Astrocyte (in vitro differentiated cells and primary cell): ENCODE measurements at regions not wholly inside any gene's neighbourhood (a gene's known extent, or its start where the extent isn't known, plus 50 kb on each side); places are given as distances from the start of the nearest gene placed in this dataset.

ENCODE experiments used
- DNase-seq: peaks from one replicate; pipeline ENCODE4 v3.0.0-alpha.2; 2010; ENCODE audit warnings: low read depth
- FAIRE-seq: peaks from 2 replicates; lab custom pipeline; 2011; peaks lifted over from hg19 to GRCh38; lab: Jason Lieb, UNC
- H2AFZ ChIP-seq: 2 replicates; pipeline ENCODE4 v1.6.0; 2012; ENCODE audit warnings: low read depth, low read length, inconsistent platforms
- H3K27ac ChIP-seq: 2 replicates; pipeline ENCODE4 v1.5.1; 2011; ENCODE audit warnings: low read depth, low read length, inconsistent platforms
- H3K27me3 ChIP-seq: 2 replicates; pipeline ENCODE4 v1.6.0; 2011; ENCODE audit warnings: low read length, inconsistent platforms; ENCODE audit not compliant: insufficient read depth
- H3K36me3 ChIP-seq: 2 replicates; pipeline ENCODE4 v1.5.1; 2011; ENCODE audit warnings: low read length, inconsistent platforms; ENCODE audit not compliant: insufficient read depth
- H3K4me1 ChIP-seq: 2 replicates; pipeline ENCODE4 v1.5.1; 2011; ENCODE audit warnings: low read length, inconsistent platforms; ENCODE audit not compliant: insufficient read depth
- H3K4me2 ChIP-seq: 2 replicates; pipeline ENCODE4 v1.6.0; 2012; ENCODE audit warnings: low read length, inconsistent platforms
- H3K4me3 ChIP-seq: 2 replicates; pipeline ENCODE4 v1.5.1; 2011; ENCODE audit warnings: low read depth, mild to moderate bottlenecking, low read length, inconsistent platforms; ENCODE audit not compliant: insufficient read depth
- H3K79me2 ChIP-seq: 2 replicates; pipeline ENCODE4 v1.6.0; 2012; ENCODE audit warnings: mild to moderate bottlenecking, low read length, inconsistent platforms; ENCODE audit not compliant: insufficient read depth
- H3K9ac ChIP-seq: 2 replicates; pipeline ENCODE4 v1.6.0; 2012; ENCODE audit warnings: mild to moderate bottlenecking, low read length, inconsistent platforms
- H3K9me3 ChIP-seq: 2 replicates; pipeline ENCODE4 v1.5.1; 2012; ENCODE audit warnings: low read depth, mild to moderate bottlenecking, low read length, inconsistent platforms; ENCODE audit not compliant: insufficient read depth
- H4K20me1 ChIP-seq: 2 replicates; pipeline ENCODE4 v1.6.0; 2012; ENCODE audit warnings: low read length, inconsistent platforms; ENCODE audit not compliant: insufficient read depth
- H3K27ac Mint-ChIP-seq: one replicate; pipeline ENCODE4 v1.8.0; 2021; ENCODE audit warnings: mild to moderate bottlenecking, mixed read lengths; ENCODE audit not compliant: unreplicated experiment
- H3K27me3 Mint-ChIP-seq: one replicate; pipeline ENCODE4 v1.8.0; 2021; ENCODE audit warnings: low read depth, mixed read lengths; ENCODE audit not compliant: unreplicated experiment
- H3K36me3 Mint-ChIP-seq: one replicate; pipeline ENCODE4 v1.8.0; 2021; ENCODE audit warnings: low read depth, mixed read lengths; ENCODE audit not compliant: unreplicated experiment
- H3K4me1 Mint-ChIP-seq: one replicate; pipeline ENCODE4 v1.8.0; 2021; ENCODE audit warnings: low read depth, mixed read lengths; ENCODE audit not compliant: unreplicated experiment
- H3K4me3 Mint-ChIP-seq: one replicate; pipeline ENCODE4 v1.8.0; 2021; ENCODE audit warnings: mild to moderate bottlenecking, moderate library complexity, mixed read lengths; ENCODE audit not compliant: unreplicated experiment
- H3K9me3 Mint-ChIP-seq: one replicate; pipeline ENCODE4 v1.8.0; 2021; ENCODE audit warnings: mild to moderate bottlenecking, mixed read lengths; ENCODE audit not compliant: unreplicated experiment
- EZH2 ChIP-seq: IDR thresholded peaks from 2 replicates; pipeline ENCODE4 v1.6.1; 2012; ENCODE audit warnings: mild to moderate bottlenecking, low read length, inconsistent platforms; ENCODE audit not compliant: insufficient read depth
- TF ChIP-seq, protein P1 (sequence below): IDR thresholded peaks from 2 replicates; pipeline ENCODE4 v1.5.1; 2011; ENCODE audit warnings: low read depth, mild to moderate bottlenecking, inconsistent platforms, low read length, moderate library complexity; ENCODE audit not compliant: insufficient read depth

DNA sequence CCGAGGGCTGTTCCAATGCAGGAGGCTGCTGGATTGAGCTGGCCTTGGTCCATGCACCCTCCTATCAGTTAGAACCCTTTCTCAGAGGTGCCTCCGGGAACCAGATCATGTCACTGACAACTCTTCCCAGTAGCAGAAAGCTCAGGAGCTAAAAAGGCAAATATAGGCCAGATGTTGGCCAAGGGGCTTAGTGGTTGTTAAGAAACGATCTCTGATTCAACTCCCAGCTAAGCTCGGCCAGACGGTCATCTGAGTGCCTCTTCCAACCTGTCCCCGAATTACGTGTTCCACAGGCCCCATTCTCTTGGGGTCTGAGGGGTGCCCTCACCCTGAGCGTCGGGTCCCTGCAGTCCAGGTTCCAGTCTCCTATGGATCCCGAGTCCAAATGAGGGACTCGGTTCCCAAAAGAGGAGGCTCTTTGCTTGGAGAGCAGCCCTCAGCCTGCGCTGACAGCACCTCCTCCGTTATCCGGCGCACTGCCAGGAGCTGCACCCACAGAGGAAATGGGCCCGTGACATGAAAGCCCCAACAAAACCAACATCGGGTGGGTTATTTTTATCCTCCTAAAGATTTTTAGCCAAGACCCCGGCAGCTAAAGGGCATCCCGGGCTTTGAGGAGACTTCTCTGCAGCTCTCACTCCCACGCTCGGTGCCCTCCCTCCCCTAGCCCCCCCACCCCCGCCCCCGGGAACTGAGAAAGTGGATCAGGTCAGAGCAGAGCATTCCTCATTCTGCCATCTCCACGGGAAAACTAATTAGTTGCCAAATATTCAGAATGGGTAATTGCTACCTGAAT lies 106.6 kb upstream of the ID2 start:
- no peak overlapping the region for H3K4me3 ChIP-seq
- H3K27me3 Mint-ChIP-seq = peaks cover 22% of the 10 kb centered on the region
- no peaks in the 10 kb centered on the region for H3K79me2 ChIP-seq
- no peak overlapping the region for H3K27ac ChIP-seq
- DNase-seq (peak; percentile 20), FAIRE-seq (no peak)
- H3K36me3 ChIP-seq = no peaks in the 10 kb centered on the region
- H3K4me1 Mint-ChIP-seq = peaks cover 16% of the 10 kb centered on the region
- TF ChIP-seq, protein P1, sequence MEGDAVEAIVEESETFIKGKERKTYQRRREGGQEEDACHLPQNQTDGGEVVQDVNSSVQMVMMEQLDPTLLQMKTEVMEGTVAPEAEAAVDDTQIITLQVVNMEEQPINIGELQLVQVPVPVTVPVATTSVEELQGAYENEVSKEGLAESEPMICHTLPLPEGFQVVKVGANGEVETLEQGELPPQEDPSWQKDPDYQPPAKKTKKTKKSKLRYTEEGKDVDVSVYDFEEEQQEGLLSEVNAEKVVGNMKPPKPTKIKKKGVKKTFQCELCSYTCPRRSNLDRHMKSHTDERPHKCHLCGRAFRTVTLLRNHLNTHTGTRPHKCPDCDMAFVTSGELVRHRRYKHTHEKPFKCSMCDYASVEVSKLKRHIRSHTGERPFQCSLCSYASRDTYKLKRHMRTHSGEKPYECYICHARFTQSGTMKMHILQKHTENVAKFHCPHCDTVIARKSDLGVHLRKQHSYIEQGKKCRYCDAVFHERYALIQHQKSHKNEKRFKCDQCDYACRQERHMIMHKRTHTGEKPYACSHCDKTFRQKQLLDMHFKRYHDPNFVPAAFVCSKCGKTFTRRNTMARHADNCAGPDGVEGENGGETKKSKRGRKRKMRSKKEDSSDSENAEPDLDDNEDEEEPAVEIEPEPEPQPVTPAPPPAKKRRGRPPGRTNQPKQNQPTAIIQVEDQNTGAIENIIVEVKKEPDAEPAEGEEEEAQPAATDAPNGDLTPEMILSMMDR = no peak
- TF ChIP-seq EZH2 = no peak
- H3K4me1 ChIP-seq = peaks cover 14% of the 10 kb centered on the region
- no peaks in the 10 kb centered on the region for H4K20me1 ChIP-seq
- no peak overlapping the region for H3K27ac Mint-ChIP-seq
- H3K36me3 Mint-ChIP-seq = peaks cover 1% of the 10 kb centered on the region
- no peak overlapping the region for H3K4me3 Mint-ChIP-seq
- no peaks in the 10 kb centered on the region for H3K9me3 Mint-ChIP-seq
- peak overlapping the region; percentile 65 for H3K4me2 ChIP-seq
- H3K27me3 ChIP-seq = peaks cover 6% of the 10 kb centered on the region
- H3K9me3 ChIP-seq = no peaks in the 10 kb centered on the region
- peak overlapping the region; percentile 18 for H3K9ac ChIP-seq
- peak overlapping the region; percentile 50 for H2AFZ ChIP-seq

DNA sequence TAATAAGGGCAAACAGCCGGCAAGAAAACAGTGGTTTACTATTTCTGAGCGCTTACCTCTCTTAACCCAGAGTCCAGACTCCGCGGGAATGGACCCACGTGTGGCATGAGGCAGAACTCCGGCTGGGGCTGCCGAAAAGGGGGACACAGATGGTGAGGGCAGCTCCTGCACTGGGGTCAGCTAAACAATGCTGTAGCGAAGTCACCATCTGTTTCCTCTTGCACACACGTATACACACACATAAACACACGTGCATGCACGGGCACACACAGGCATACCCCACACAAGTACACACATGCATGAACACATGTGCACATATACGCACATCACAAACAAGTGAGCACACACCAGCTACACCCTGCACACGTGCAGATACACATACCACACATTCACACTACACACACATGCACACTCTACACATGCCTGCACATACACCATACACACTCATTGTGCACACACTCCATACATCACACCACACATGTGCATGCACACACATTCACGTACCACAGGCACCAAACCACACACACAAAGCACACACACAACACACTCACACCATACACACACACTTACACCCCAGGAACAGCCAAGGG lies 105.9 kb upstream of the ID2 start:
- Mint-ChIP-seq H3K4me3 (no peak overlapping the region), H3K27me3 (peaks cover 25% of the 10 kb centered on the region), H3K36me3 (peaks cover 1% of the 10 kb centered on the region), H3K27ac (no peak overlapping the region), H3K4me1 (peaks cover 16% of the 10 kb centered on the region), H3K9me3 (no peaks in the 10 kb centered on the region)
- no peak overlapping the region for H3K27ac ChIP-seq
- no peak overlapping the region for H2AFZ ChIP-seq
- no peak overlapping the region for H3K9ac ChIP-seq
- H3K4me1 ChIP-seq = peaks cover 14% of the 10 kb centered on the region
- H4K20me1 ChIP-seq = no peaks in the 10 kb centered on the region
- FAIRE-seq (no peak), DNase-seq (no peak)
- peaks cover 6% of the 10 kb centered on the region for H3K27me3 ChIP-seq
- no peak for TF ChIP-seq EZH2
- TF ChIP-seq, protein P1 = no peak
- no peaks in the 10 kb centered on the region for H3K9me3 ChIP-seq
- no peaks in the 10 kb centered on the region for H3K36me3 ChIP-seq
- H3K4me2 ChIP-seq = no peak overlapping the region
- H3K79me2 ChIP-seq = no peaks in the 10 kb centered on the region
- no peak overlapping the region for H3K4me3 ChIP-seq
